PC-9 (cell line): ENCODE measurements at regions not wholly inside any gene's neighbourhood (a gene's known extent, or its start where the extent isn't known, plus 50 kb on each side); places are given as distances from the start of the nearest gene placed in this dataset.

Experiments
- CTCF ChIP-seq: fragments of 200-600 bp; sonication (generic); conservative IDR thresholded peaks from 2 replicates; pipeline ENCODE4 v1.6.1; 2017; ENCODE audit warnings: mixed run types, antibody characterized with exemption, mild to moderate bottlenecking, moderate library complexity
- EZH2 ChIP-seq: fragments of 200-600 bp; sonication (generic); IDR thresholded peaks from 2 replicates; pipeline ENCODE4 v1.8.0; 2017; ENCODE audit warnings: antibody characterized with exemption, low read depth

DNA sequence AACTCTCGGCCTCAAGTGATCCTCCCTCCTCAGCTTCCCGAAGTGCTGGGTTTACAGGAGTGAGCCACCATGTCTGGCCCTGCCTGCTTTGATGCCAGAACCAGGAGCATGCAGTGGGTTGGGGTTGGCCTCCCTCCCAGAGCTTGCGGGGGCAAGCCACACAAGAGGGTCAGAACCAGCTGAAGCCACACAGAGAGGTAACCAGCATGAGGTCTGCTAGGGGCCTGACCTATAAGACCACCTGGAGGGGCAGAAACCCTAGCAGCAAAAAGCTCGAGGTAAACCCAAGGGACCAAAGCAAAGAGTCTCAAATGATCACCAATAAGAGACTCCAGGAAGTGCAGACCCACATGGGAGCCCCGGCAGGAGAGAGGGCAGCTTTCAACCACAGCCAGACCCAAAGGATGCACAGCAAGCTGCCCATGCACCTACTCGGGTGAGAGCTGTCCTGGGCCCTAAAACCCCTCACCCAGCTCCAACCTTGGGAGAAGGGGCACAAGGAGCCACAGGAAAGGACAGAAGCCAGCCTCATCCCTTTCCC, 81.2 kb downstream of the TOMM20 start:
- TF ChIP-seq CTCF: no peak
- TF ChIP-seq EZH2: no peak
